ENCODE measurements at regions not wholly inside any gene's neighbourhood (a gene's known extent, or its start where the extent isn't known, plus 50 kb on each side); places are given as distances from the start of the nearest gene placed in this dataset.

DNA sequence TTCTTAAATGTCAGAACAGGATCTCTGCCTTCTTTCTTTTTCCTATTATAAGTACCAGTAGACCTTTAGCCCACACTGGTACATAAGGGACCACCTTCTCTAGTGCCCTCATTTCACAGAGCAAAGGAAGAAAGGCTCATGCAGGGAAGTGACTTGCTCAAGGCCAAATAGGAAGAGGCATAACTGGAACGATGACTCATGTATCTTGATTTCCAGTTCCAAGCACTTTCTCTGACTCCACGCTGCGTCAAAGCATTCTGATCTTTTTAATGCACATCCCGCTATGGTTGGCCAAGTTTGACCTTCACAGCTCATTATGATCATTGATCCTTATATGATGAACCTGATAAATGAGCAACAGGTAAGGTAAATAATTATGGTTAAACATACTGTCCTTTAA is 542.0 kb downstream of the GBA3 start:
- TF ChIP-seq TAF1 (IDR thresholded peaks at IDR 0.05; ENCODE audit: low read depth) (no peak), MXI1 (conservative IDR thresholded peaks at IDR 0.05; ENCODE audit: poor library complexity, severe bottlenecking) (no peak), POLR2AphosphoS5 (IDR thresholded peaks at IDR 0.05) (no peak), SMC3 (conservative IDR thresholded peaks at IDR 0.05; ENCODE audit: poor library complexity) (no peak)
- Histone ChIP-seq H3K27ac (ENCODE audit: low read length) (no peak overlapping the region), H4K20me1 (ENCODE audit: insufficient read depth) (no peaks in the 10 kb centered on the region), H3K9ac (ENCODE audit: low read length) (no peak overlapping the region), H3K9me2 (ENCODE audit: insufficient read depth, low read length) (no peaks in the 10 kb centered on the region), H3K79me2 (replicated peaks; ENCODE audit: insufficient read depth, low read length) (no peaks in the 10 kb centered on the region), H3F3A (ENCODE audit: insufficient read depth, low read length, poor library complexity, severe bottlenecking) (no peaks in the 10 kb centered on the region), H3K4me3 (ENCODE audit: low read length) (no peak overlapping the region), H2AFZ (ENCODE audit: low read depth, low read length) (no peak overlapping the region), H3K27me3 (ENCODE audit: insufficient read depth, low read depth, low read length) (no peaks in the 10 kb centered on the region), H3K4me2 (ENCODE audit: low read length) (no peak overlapping the region), H3K36me3 (ENCODE audit: insufficient read depth, low read length) (no peaks in the 10 kb centered on the region), H3K9me3 (ENCODE audit: low read length) (no peaks in the 10 kb centered on the region)

DNA sequence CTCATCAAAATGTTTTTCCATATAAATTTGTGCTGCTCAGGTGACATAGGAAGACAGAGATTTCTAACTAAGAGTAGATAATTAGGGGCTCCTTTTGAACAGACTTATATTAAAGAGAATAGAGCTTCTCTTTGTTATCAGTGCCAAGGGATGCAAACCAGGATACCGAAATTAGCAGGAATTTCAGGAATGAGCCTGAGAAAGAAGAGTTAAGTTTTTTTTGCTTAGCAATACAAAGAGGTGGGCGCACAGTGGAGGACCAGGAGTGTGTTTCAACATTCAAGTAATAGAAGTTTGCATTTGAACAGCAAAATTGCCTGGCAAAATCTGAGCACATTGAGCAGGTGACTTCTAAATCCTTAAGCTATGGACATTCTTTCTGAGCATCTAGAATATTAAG is 541.3 kb downstream of the GBA3 start:
- Histone ChIP-seq H3F3A (ENCODE audit: insufficient read depth, low read length, poor library complexity, severe bottlenecking) (no peaks in the 10 kb centered on the region), H3K9me2 (ENCODE audit: insufficient read depth, low read length) (no peaks in the 10 kb centered on the region), H3K27me3 (ENCODE audit: insufficient read depth, low read depth, low read length) (no peaks in the 10 kb centered on the region), H3K36me3 (ENCODE audit: insufficient read depth, low read length) (no peaks in the 10 kb centered on the region), H3K9ac (ENCODE audit: low read length) (no peak overlapping the region), H4K20me1 (ENCODE audit: insufficient read depth) (no peaks in the 10 kb centered on the region), H3K9me3 (ENCODE audit: low read length) (no peaks in the 10 kb centered on the region), H3K79me2 (replicated peaks; ENCODE audit: insufficient read depth, low read length) (no peaks in the 10 kb centered on the region), H3K27ac (ENCODE audit: low read length) (no peak overlapping the region), H3K4me2 (ENCODE audit: low read length) (no peak overlapping the region), H3K4me3 (ENCODE audit: low read length) (no peak overlapping the region), H2AFZ (ENCODE audit: low read depth, low read length) (no peak overlapping the region)
- no peak for TF ChIP-seq POLR2AphosphoS5 (IDR thresholded peaks at IDR 0.05)
- TF ChIP-seq SMC3 (conservative IDR thresholded peaks at IDR 0.05; ENCODE audit: poor library complexity): no peak
- no peak for TF ChIP-seq RAD21 (conservative IDR thresholded peaks at IDR 0.05)
- no peak for TF ChIP-seq EP300 (conservative IDR thresholded peaks at IDR 0.05; ENCODE audit: poor library complexity, severe bottlenecking)
- no peak for TF ChIP-seq MXI1 (conservative IDR thresholded peaks at IDR 0.05; ENCODE audit: poor library complexity, severe bottlenecking)
- TF ChIP-seq EZH2 (IDR thresholded peaks at IDR 0.05; ENCODE audit: borderline replicate concordance, insufficient read depth, low read length, poor library complexity, severe bottlenecking): no peak
- TF ChIP-seq, protein P1, sequence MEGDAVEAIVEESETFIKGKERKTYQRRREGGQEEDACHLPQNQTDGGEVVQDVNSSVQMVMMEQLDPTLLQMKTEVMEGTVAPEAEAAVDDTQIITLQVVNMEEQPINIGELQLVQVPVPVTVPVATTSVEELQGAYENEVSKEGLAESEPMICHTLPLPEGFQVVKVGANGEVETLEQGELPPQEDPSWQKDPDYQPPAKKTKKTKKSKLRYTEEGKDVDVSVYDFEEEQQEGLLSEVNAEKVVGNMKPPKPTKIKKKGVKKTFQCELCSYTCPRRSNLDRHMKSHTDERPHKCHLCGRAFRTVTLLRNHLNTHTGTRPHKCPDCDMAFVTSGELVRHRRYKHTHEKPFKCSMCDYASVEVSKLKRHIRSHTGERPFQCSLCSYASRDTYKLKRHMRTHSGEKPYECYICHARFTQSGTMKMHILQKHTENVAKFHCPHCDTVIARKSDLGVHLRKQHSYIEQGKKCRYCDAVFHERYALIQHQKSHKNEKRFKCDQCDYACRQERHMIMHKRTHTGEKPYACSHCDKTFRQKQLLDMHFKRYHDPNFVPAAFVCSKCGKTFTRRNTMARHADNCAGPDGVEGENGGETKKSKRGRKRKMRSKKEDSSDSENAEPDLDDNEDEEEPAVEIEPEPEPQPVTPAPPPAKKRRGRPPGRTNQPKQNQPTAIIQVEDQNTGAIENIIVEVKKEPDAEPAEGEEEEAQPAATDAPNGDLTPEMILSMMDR (IDR thresholded peaks at IDR 0.05; ENCODE audit: poor library complexity, severe bottlenecking): no peak
- no peak for TF ChIP-seq TAF1 (IDR thresholded peaks at IDR 0.05; ENCODE audit: low read depth)
- TF ChIP-seq, protein P2, sequence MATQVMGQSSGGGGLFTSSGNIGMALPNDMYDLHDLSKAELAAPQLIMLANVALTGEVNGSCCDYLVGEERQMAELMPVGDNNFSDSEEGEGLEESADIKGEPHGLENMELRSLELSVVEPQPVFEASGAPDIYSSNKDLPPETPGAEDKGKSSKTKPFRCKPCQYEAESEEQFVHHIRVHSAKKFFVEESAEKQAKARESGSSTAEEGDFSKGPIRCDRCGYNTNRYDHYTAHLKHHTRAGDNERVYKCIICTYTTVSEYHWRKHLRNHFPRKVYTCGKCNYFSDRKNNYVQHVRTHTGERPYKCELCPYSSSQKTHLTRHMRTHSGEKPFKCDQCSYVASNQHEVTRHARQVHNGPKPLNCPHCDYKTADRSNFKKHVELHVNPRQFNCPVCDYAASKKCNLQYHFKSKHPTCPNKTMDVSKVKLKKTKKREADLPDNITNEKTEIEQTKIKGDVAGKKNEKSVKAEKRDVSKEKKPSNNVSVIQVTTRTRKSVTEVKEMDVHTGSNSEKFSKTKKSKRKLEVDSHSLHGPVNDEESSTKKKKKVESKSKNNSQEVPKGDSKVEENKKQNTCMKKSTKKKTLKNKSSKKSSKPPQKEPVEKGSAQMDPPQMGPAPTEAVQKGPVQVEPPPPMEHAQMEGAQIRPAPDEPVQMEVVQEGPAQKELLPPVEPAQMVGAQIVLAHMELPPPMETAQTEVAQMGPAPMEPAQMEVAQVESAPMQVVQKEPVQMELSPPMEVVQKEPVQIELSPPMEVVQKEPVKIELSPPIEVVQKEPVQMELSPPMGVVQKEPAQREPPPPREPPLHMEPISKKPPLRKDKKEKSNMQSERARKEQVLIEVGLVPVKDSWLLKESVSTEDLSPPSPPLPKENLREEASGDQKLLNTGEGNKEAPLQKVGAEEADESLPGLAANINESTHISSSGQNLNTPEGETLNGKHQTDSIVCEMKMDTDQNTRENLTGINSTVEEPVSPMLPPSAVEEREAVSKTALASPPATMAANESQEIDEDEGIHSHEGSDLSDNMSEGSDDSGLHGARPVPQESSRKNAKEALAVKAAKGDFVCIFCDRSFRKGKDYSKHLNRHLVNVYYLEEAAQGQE (IDR thresholded peaks at IDR 0.05; ENCODE audit: borderline replicate concordance): no peak

DNA sequence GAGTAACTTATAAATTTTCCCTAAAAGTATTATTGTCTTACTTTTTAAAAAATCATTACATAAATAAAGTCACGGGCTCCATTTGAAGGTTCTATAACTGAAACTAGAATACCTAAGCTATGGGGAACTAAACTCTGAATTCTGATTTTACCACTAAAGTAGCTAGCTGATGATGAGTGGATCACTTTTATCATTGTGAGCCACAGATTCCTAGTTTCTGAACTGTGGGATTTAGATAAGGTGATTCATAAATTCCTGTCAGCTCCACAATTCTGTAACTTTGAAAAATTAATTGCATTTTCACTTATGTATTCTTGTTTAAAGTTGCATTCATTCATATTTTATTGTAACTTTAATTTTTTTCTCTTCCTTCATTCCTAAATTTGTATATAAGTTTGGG is 540.9 kb downstream of the GBA3 start:
- Histone ChIP-seq H3K79me2 (replicated peaks; ENCODE audit: insufficient read depth, low read length) (no peaks in the 10 kb centered on the region), H3K9ac (ENCODE audit: low read length) (no peak overlapping the region), H3K4me3 (ENCODE audit: low read length) (no peak overlapping the region), H3K27me3 (ENCODE audit: insufficient read depth, low read depth, low read length) (no peaks in the 10 kb centered on the region), H4K20me1 (ENCODE audit: insufficient read depth) (no peaks in the 10 kb centered on the region), H3K9me2 (ENCODE audit: insufficient read depth, low read length) (no peaks in the 10 kb centered on the region), H3K36me3 (ENCODE audit: insufficient read depth, low read length) (no peaks in the 10 kb centered on the region), H3K4me2 (ENCODE audit: low read length) (no peak overlapping the region), H3K27ac (ENCODE audit: low read length) (no peak overlapping the region), H3F3A (ENCODE audit: insufficient read depth, low read length, poor library complexity, severe bottlenecking) (no peaks in the 10 kb centered on the region), H3K9me3 (ENCODE audit: low read length) (no peaks in the 10 kb centered on the region), H2AFZ (ENCODE audit: low read depth, low read length) (no peak overlapping the region)
- TF ChIP-seq RAD21 (conservative IDR thresholded peaks at IDR 0.05): no peak
- no peak for TF ChIP-seq MXI1 (conservative IDR thresholded peaks at IDR 0.05; ENCODE audit: poor library complexity, severe bottlenecking)
- TF ChIP-seq, protein P2 (IDR thresholded peaks at IDR 0.05; ENCODE audit: borderline replicate concordance): no peak
- TF ChIP-seq, protein P1 (IDR thresholded peaks at IDR 0.05; ENCODE audit: poor library complexity, severe bottlenecking): no peak
- no peak for TF ChIP-seq POLR2AphosphoS5 (IDR thresholded peaks at IDR 0.05)
- TF ChIP-seq SMC3 (conservative IDR thresholded peaks at IDR 0.05; ENCODE audit: poor library complexity): no peak
- no peak for TF ChIP-seq EZH2 (IDR thresholded peaks at IDR 0.05; ENCODE audit: borderline replicate concordance, insufficient read depth, low read length, poor library complexity, severe bottlenecking)
- no peak for TF ChIP-seq EP300 (conservative IDR thresholded peaks at IDR 0.05; ENCODE audit: poor library complexity, severe bottlenecking)
- no peak for TF ChIP-seq TAF1 (IDR thresholded peaks at IDR 0.05; ENCODE audit: low read depth)

All from neural cell (in vitro differentiated cells).